Neural cell (in vitro differentiated cells): ENCODE measurements at regions not wholly inside any gene's neighbourhood (a gene's known extent, or its start where the extent isn't known, plus 50 kb on each side); places are given as distances from the start of the nearest gene placed in this dataset.

Experiments used
- H2AFZ ChIP-seq: fragments of 200-600, 300-800 bp; sonication (generic), shearing (Covaris generic); 2 replicates; pipeline ENCODE4 v1.6.0; 2014; ENCODE audit warnings: low read depth, mild to moderate bottlenecking, antibody characterized with exemption, low read length, moderate library complexity
- H3F3A ChIP-seq: fragments of 200-600 bp; shearing (Covaris generic); 2 replicates; pipeline ENCODE4 v1.6.1; 2016; ENCODE audit warnings: mild to moderate bottlenecking, moderate library complexity, mixed read lengths, antibody characterized with exemption, low read length; ENCODE audit not compliant: insufficient read depth, poor library complexity, severe bottlenecking
- H3K27ac ChIP-seq: fragments of 200-600, 300-800 bp; sonication (generic), shearing (Covaris generic); 2 replicates; pipeline ENCODE4 v1.5.1; 2014; ENCODE audit warnings: mild to moderate bottlenecking, low read length, moderate library complexity
- H3K27me3 ChIP-seq: fragments of 300-800, 200-600 bp; sonication (generic), shearing (Covaris generic); 2 replicates; pipeline ENCODE4 v1.6.0; 2014; ENCODE audit warnings: mild to moderate bottlenecking, low read depth, low read length, moderate library complexity; ENCODE audit not compliant: insufficient read depth
- H3K36me3 ChIP-seq: fragments of 300-800, 200-600 bp; sonication (generic), shearing (Covaris generic); 2 replicates; pipeline ENCODE4 v1.5.1; 2014; ENCODE audit warnings: mild to moderate bottlenecking, antibody characterized with exemption, low read length, moderate library complexity; ENCODE audit not compliant: insufficient read depth
- H3K4me2 ChIP-seq: fragments of 300-800, 200-600 bp; sonication (generic), shearing (Covaris generic); 2 replicates; pipeline ENCODE4 v1.6.0; 2014; ENCODE audit warnings: mild to moderate bottlenecking, low read length
- H3K4me3 ChIP-seq: fragments of 300-800, 200-600 bp; sonication (generic), shearing (Covaris generic); 2 replicates; pipeline ENCODE4 v1.5.1; 2014; ENCODE audit warnings: mild to moderate bottlenecking, low read length, moderate library complexity
- H3K79me2 ChIP-seq: fragments of 200-600 bp; shearing (Covaris generic); replicated peaks from 2 replicates; pipeline ENCODE4 v1.6.0; 2014; ENCODE audit warnings: mild to moderate bottlenecking, low read length, moderate library complexity; ENCODE audit not compliant: insufficient read depth
- H3K9ac ChIP-seq: fragments of 300-800, 200-600 bp; sonication (generic), shearing (Covaris generic); 2 replicates; pipeline ENCODE4 v1.6.1; 2016; ENCODE audit warnings: mild to moderate bottlenecking, low read length, mixed read lengths
- H3K9me2 ChIP-seq: fragments of 200-600 bp; shearing (Covaris generic); 2 replicates; pipeline ENCODE4 v1.6.1; 2016; ENCODE audit warnings: mild to moderate bottlenecking, low read length, mixed read lengths; ENCODE audit not compliant: insufficient read depth
- H3K9me3 ChIP-seq: fragments of 200-600, 300-800 bp; sonication (generic), shearing (Covaris generic); 2 replicates; pipeline ENCODE4 v1.6.1; 2016; ENCODE audit warnings: mild to moderate bottlenecking, mixed run types, low read length, moderate library complexity, mixed read lengths
- H4K20me1 ChIP-seq: fragments of 200-600 bp; shearing (Covaris generic); 2 replicates; pipeline ENCODE4 v1.6.1; 2016; ENCODE audit warnings: mild to moderate bottlenecking, mixed run types; ENCODE audit not compliant: insufficient read depth
- CTCF ChIP-seq: fragments of 450-650 bp; IDR thresholded peaks from 2 replicates; pipeline ENCODE4 v1.5.1; 2014; ENCODE audit warnings: antibody characterized with exemption, mild to moderate bottlenecking, moderate library complexity; ENCODE audit not compliant: poor library complexity, severe bottlenecking
- EP300 ChIP-seq: fragments of 450-650 bp; conservative IDR thresholded peaks from 2 replicates; pipeline ENCODE4 v1.6.1; 2014; ENCODE audit warnings: antibody characterized with exemption, mild to moderate bottlenecking, moderate library complexity; ENCODE audit not compliant: poor library complexity, severe bottlenecking
- EZH2 ChIP-seq: fragments of 200-600, 300-800 bp; shearing (Covaris generic), sonication (generic); IDR thresholded peaks from 2 replicates; pipeline ENCODE4 v1.6.1; 2014; ENCODE audit warnings: antibody characterized with exemption, low read length, borderline replicate concordance, mild to moderate bottlenecking; ENCODE audit not compliant: insufficient read depth, poor library complexity, severe bottlenecking
- MXI1 ChIP-seq: fragments of 450-650 bp; conservative IDR thresholded peaks from 2 replicates; pipeline ENCODE4 v1.6.1; 2014; ENCODE audit warnings: antibody characterized with exemption, mild to moderate bottlenecking; ENCODE audit not compliant: poor library complexity, severe bottlenecking
- POLR2AphosphoS5 ChIP-seq: IDR thresholded peaks from 2 replicates; pipeline ENCODE4 v1.6.1; 2012
- RAD21 ChIP-seq: fragments of 450-650 bp; conservative IDR thresholded peaks from 2 replicates; pipeline ENCODE4 v1.6.1; 2014; ENCODE audit warnings: antibody characterized with exemption, mild to moderate bottlenecking, moderate library complexity
- REST ChIP-seq: IDR thresholded peaks from 2 replicates; pipeline ENCODE4 v1.6.1; 2012; ENCODE audit warnings: borderline replicate concordance
- SMC3 ChIP-seq: fragments of 450-650 bp; conservative IDR thresholded peaks from 2 replicates; pipeline ENCODE4 v1.6.1; 2014; ENCODE audit warnings: antibody characterized with exemption, mild to moderate bottlenecking, moderate library complexity; ENCODE audit not compliant: poor library complexity
- TAF1 ChIP-seq: IDR thresholded peaks from 2 replicates; pipeline ENCODE4 v1.6.1; 2012; ENCODE audit warnings: low read depth

- no peaks in the 10 kb centered on the region for H3K36me3 ChIP-seq
- no peaks in the 10 kb centered on the region for H4K20me1 ChIP-seq
- no peaks in the 10 kb centered on the region for H3F3A ChIP-seq
- no peak overlapping the region for H3K4me3 ChIP-seq
- H3K9me3 ChIP-seq: no peaks in the 10 kb centered on the region
- H3K27ac ChIP-seq: no peak overlapping the region
- no peak overlapping the region for H3K4me2 ChIP-seq
- H3K9ac ChIP-seq: no peak overlapping the region
- no peak overlapping the region for H2AFZ ChIP-seq
- no peaks in the 10 kb centered on the region for H3K27me3 ChIP-seq
- H3K79me2 ChIP-seq: no peaks in the 10 kb centered on the region
- TF ChIP-seq TAF1 (no peak), MXI1 (no peak), CTCF (no peak), EZH2 (no peak), REST (no peak), SMC3 (no peak), RAD21 (no peak), EP300 (no peak), POLR2AphosphoS5 (no peak)
- H3K9me2 ChIP-seq: no peaks in the 10 kb centered on the region
Observed at GRCh38 chr9:108213511-108213910, 642.3 kb downstream of the ACTL7B start.

- Histone ChIP-seq H3K27me3 (no peaks in the 10 kb centered on the region), H3K9me2 (no peaks in the 10 kb centered on the region), H3K79me2 (no peaks in the 10 kb centered on the region), H3K9me3 (no peaks in the 10 kb centered on the region), H2AFZ (no peak overlapping the region), H4K20me1 (no peaks in the 10 kb centered on the region), H3K4me3 (no peak overlapping the region), H3K27ac (no peak overlapping the region), H3F3A (no peaks in the 10 kb centered on the region), H3K4me2 (no peak overlapping the region), H3K9ac (no peak overlapping the region), H3K36me3 (no peaks in the 10 kb centered on the region)
- TF ChIP-seq POLR2AphosphoS5: no peak
- TF ChIP-seq TAF1: no peak
- TF ChIP-seq REST: no peak
- TF ChIP-seq EP300: no peak
- TF ChIP-seq EZH2: no peak
- TF ChIP-seq CTCF: no peak
- no peak for TF ChIP-seq RAD21
- TF ChIP-seq MXI1: no peak
- no peak for TF ChIP-seq SMC3
Observed at GRCh38 chr9:108212184-108212583, 643.6 kb downstream of the ACTL7B start.
